ENCODE measurements at regions not wholly inside any gene's neighbourhood (a gene's known extent, or its start where the extent isn't known, plus 50 kb on each side); places are given as distances from the start of the nearest gene placed in this dataset.

DNA sequence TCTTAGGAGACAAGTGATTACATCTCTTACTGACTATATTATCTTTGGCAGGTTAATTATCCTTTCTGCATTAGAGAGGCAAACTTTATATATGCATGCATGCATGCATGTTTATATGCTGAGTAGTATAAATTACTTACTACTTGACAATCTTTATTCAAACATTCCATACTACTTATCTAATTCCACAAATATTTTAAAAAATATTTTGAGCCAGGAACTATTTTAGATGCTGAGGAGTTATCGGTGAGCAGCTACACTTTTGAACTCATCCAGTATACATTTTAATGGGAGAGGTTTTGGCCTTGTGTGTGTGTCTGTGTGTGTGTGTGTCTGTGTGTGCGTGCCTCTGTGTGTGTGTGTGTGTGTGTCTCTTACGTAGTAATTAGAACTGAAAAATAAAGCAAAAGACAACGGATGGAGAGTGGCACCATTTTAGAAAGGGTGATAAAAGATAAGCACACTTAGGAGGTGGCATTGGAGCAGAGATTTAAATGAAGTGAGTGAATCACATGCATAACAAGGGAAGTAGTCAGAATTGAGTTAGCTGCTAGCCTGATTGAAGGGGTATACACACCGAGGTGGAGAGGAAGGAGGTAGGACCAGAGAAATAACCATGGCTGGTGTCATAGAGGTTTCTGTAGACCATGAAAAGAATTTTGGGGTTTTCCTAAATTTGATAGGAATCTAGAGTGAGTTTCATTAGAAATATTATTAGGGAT lies 1488.4 kb downstream of the MRPL39 start:
- TF ChIP-seq CTCF (conservative IDR thresholded peaks at IDR 0.05; ENCODE audit: low read depth, low read length) (no peak), POLR2A (IDR thresholded peaks at IDR 0.05; ENCODE audit: low read depth, low read length) (no peak), CEBPB (IDR thresholded peaks at IDR 0.05; ENCODE audit: low read depth, low read length) (no peak), RAD21 (IDR thresholded peaks at IDR 0.05; ENCODE audit: low read length) (no peak), RCOR1 (IDR thresholded peaks at IDR 0.05; ENCODE audit: insufficient replicate concordance, low read length) (no peak), ELK1 (IDR thresholded peaks at IDR 0.05; ENCODE audit: borderline replicate concordance, low read depth, low read length) (no peak)

Data from IMR-90 (cell line).